ENCODE measurements at regions not wholly inside any gene's neighbourhood (a gene's known extent, or its start where the extent isn't known, plus 50 kb on each side); places are given as distances from the start of the nearest gene placed in this dataset.

GRCh38 chr20:50260479-50261221, 70.0 kb downstream of the CEBPB start:
- TF ChIP-seq YY1 (IDR thresholded peaks at IDR 0.05; ENCODE audit: insufficient read depth, insufficient read length) (no peak), SUZ12 (IDR thresholded peaks at IDR 0.05; ENCODE audit: extremely low read depth, insufficient read depth, insufficient read length) (no peak), ZNF274 (IDR thresholded peaks at IDR 0.05; ENCODE audit: low read depth, low read length) (no peak)
- Histone ChIP-seq H3K9ac (ENCODE audit: insufficient read length, low read depth) (no peak overlapping the region), H3K4me3 (ENCODE audit: insufficient read length, low read depth) (no peak overlapping the region), H3K27me3 (ENCODE audit: insufficient read depth, insufficient read length) (no peaks in the 10 kb centered on the region), H3K4me1 (ENCODE audit: insufficient read depth, insufficient read length) (peaks cover 11% of the 10 kb centered on the region), H3K9me3 (ENCODE audit: insufficient read depth, low read length) (no peaks in the 10 kb centered on the region), H3K36me3 (ENCODE audit: insufficient read depth, insufficient read length, low read length) (no peaks in the 10 kb centered on the region)
- DNase-seq (ENCODE audit: low read depth, low spot score): no peak

- no peak overlapping the region for H3K9ac ChIP-seq (ENCODE audit: insufficient read length, low read depth)
- H3K27me3 ChIP-seq (ENCODE audit: insufficient read depth, insufficient read length): no peaks in the 10 kb centered on the region
- peaks cover 7% of the 10 kb centered on the region for H3K4me1 ChIP-seq (ENCODE audit: insufficient read depth, insufficient read length)
- no peak for DNase-seq (ENCODE audit: low read depth, low spot score)
- no peaks in the 10 kb centered on the region for H3K9me3 ChIP-seq (ENCODE audit: insufficient read depth, low read length)
- H3K36me3 ChIP-seq (ENCODE audit: insufficient read depth, insufficient read length, low read length): no peaks in the 10 kb centered on the region
- no peak for TF ChIP-seq ZNF274 (IDR thresholded peaks at IDR 0.05; ENCODE audit: low read depth, low read length)
- TF ChIP-seq SUZ12 (IDR thresholded peaks at IDR 0.05; ENCODE audit: extremely low read depth, insufficient read depth, insufficient read length): no peak
- no peak for TF ChIP-seq YY1 (IDR thresholded peaks at IDR 0.05; ENCODE audit: insufficient read depth, insufficient read length)
- H3K4me3 ChIP-seq (ENCODE audit: insufficient read length, low read depth): no peak overlapping the region
These were observed 71.0 kb downstream of the CEBPB start for GRCh38 chr20:50261471-50262212.

GRCh38 chr20:50263831-50264230, 73.2 kb downstream of the CEBPB start:
- no peak for TF ChIP-seq ZNF274 (IDR thresholded peaks at IDR 0.05; ENCODE audit: low read depth, low read length)
- TF ChIP-seq SUZ12 (IDR thresholded peaks at IDR 0.05; ENCODE audit: extremely low read depth, insufficient read depth, insufficient read length): no peak
- TF ChIP-seq YY1 (IDR thresholded peaks at IDR 0.05; ENCODE audit: insufficient read depth, insufficient read length): no peak
- H3K4me1 ChIP-seq (ENCODE audit: insufficient read depth, insufficient read length): peaks cover 18% of the 10 kb centered on the region
- no peaks in the 10 kb centered on the region for H3K36me3 ChIP-seq (ENCODE audit: insufficient read depth, insufficient read length, low read length)
- no peaks in the 10 kb centered on the region for H3K9me3 ChIP-seq (ENCODE audit: insufficient read depth, low read length)
- H3K27me3 ChIP-seq (ENCODE audit: insufficient read depth, insufficient read length): no peaks in the 10 kb centered on the region
- no peak for DNase-seq (ENCODE audit: low read depth, low spot score)
- no peak overlapping the region for H3K9ac ChIP-seq (ENCODE audit: insufficient read length, low read depth)
- no peak overlapping the region for H3K4me3 ChIP-seq (ENCODE audit: insufficient read length, low read depth)

- H3K27me3 ChIP-seq (ENCODE audit: insufficient read depth, insufficient read length): no peaks in the 10 kb centered on the region
- H3K36me3 ChIP-seq (ENCODE audit: insufficient read depth, insufficient read length, low read length): no peaks in the 10 kb centered on the region
- H3K9ac ChIP-seq (ENCODE audit: insufficient read length, low read depth): no peak overlapping the region
- no peak for DNase-seq (ENCODE audit: low read depth, low spot score)
- no peaks in the 10 kb centered on the region for H3K9me3 ChIP-seq (ENCODE audit: insufficient read depth, low read length)
- peaks cover 20% of the 10 kb centered on the region for H3K4me1 ChIP-seq (ENCODE audit: insufficient read depth, insufficient read length)
- TF ChIP-seq YY1 (IDR thresholded peaks at IDR 0.05; ENCODE audit: insufficient read depth, insufficient read length): no peak
- no peak for TF ChIP-seq ZNF274 (IDR thresholded peaks at IDR 0.05; ENCODE audit: low read depth, low read length)
- no peak for TF ChIP-seq SUZ12 (IDR thresholded peaks at IDR 0.05; ENCODE audit: extremely low read depth, insufficient read depth, insufficient read length)
- no peak overlapping the region for H3K4me3 ChIP-seq (ENCODE audit: insufficient read length, low read depth)
These were observed 74.0 kb downstream of the CEBPB start for GRCh38 chr20:50264534-50265145.

GRCh38 chr20:50265245-50265946, 74.8 kb downstream of the CEBPB start:
- H3K4me3 ChIP-seq (ENCODE audit: insufficient read length, low read depth): no peak overlapping the region
- H3K9me3 ChIP-seq (ENCODE audit: insufficient read depth, low read length): no peaks in the 10 kb centered on the region
- H3K4me1 ChIP-seq (ENCODE audit: insufficient read depth, insufficient read length): peaks cover 26% of the 10 kb centered on the region
- no peak for DNase-seq (ENCODE audit: low read depth, low spot score)
- H3K36me3 ChIP-seq (ENCODE audit: insufficient read depth, insufficient read length, low read length): no peaks in the 10 kb centered on the region
- H3K9ac ChIP-seq (ENCODE audit: insufficient read length, low read depth): no peak overlapping the region
- no peaks in the 10 kb centered on the region for H3K27me3 ChIP-seq (ENCODE audit: insufficient read depth, insufficient read length)
- TF ChIP-seq ZNF274 (IDR thresholded peaks at IDR 0.05; ENCODE audit: low read depth, low read length) (no peak), SUZ12 (IDR thresholded peaks at IDR 0.05; ENCODE audit: extremely low read depth, insufficient read depth, insufficient read length) (no peak), YY1 (IDR thresholded peaks at IDR 0.05; ENCODE audit: insufficient read depth, insufficient read length) (no peak)

GRCh38 chr20:50266293-50267040, 75.8 kb downstream of the CEBPB start:
- Histone ChIP-seq H3K9me3 (ENCODE audit: insufficient read depth, low read length) (no peaks in the 10 kb centered on the region), H3K4me1 (ENCODE audit: insufficient read depth, insufficient read length) (peaks cover 23% of the 10 kb centered on the region), H3K36me3 (ENCODE audit: insufficient read depth, insufficient read length, low read length) (no peaks in the 10 kb centered on the region), H3K27me3 (ENCODE audit: insufficient read depth, insufficient read length) (no peaks in the 10 kb centered on the region), H3K4me3 (ENCODE audit: insufficient read length, low read depth) (no peak overlapping the region), H3K9ac (ENCODE audit: insufficient read length, low read depth) (no peak overlapping the region)
- TF ChIP-seq SUZ12 (IDR thresholded peaks at IDR 0.05; ENCODE audit: extremely low read depth, insufficient read depth, insufficient read length): no peak
- TF ChIP-seq YY1 (IDR thresholded peaks at IDR 0.05; ENCODE audit: insufficient read depth, insufficient read length): no peak
- no peak for TF ChIP-seq ZNF274 (IDR thresholded peaks at IDR 0.05; ENCODE audit: low read depth, low read length)
- no peak for DNase-seq (ENCODE audit: low read depth, low spot score)

Data from NT2/D1 (cell line).